Ovary (tissue), 7 donors: ENCODE measurements at regions not wholly inside any gene's neighbourhood (a gene's known extent, or its start where the extent isn't known, plus 50 kb on each side); places are given as distances from the start of the nearest gene placed in this dataset.

Source experiments
- DNase-seq, 5 donors: peaks; one replicate each; pipeline ENCODE4 v3.0.0-alpha.2; 2019 to 2020
- H3K27ac ChIP-seq, 2 donors: fragments of 200-600 bp; one replicate each; pipeline versions ENCODE4 v1.5.1 to v1.8.0; 2019 to 2022
- H3K27me3 ChIP-seq: fragments of 200-600 bp; one replicate; pipeline ENCODE4 v1.8.0; 2022
- H3K36me3 ChIP-seq: fragments of 200-600 bp; sonication (generic); one replicate; pipeline ENCODE4 v1.5.1; 2019
- H3K4me1 ChIP-seq: one replicate; pipeline ENCODE4 v1.8.1; 2013; ENCODE audit warnings: mild to moderate bottlenecking, moderate library complexity; ENCODE audit not compliant: insufficient read depth
- H3K4me3 ChIP-seq: fragments of 200-600 bp; sonication (generic); one replicate; pipeline ENCODE4 v1.5.1; 2017
- H3K9me3 ChIP-seq, 2 donors: fragments of 200-600 bp in 1 of 2; sonication (generic) in 1 of 2; one replicate each; pipeline versions ENCODE4 v1.5.1 to v1.8.1; 2013 to 2019; ENCODE audit warnings: mild to moderate bottlenecking in 1 of 2, moderate library complexity in 1 of 2
- CTCF ChIP-seq, 3 donors: fragments of 450-650 bp in 2 of 3; fragments of 200-600 bp in 1 of 3; IDR thresholded peaks; one replicate each; pipeline versions ENCODE4 v1.5.1 to v1.8.0; 2016 to 2022; ENCODE audit warnings: antibody characterized with exemption in 3 of 3, mild to moderate bottlenecking in 1 of 3
- EP300 ChIP-seq: sonication (generic); formaldehyde crosslinking; IDR thresholded peaks from one replicate; pipeline ENCODE4 v1.6.1; 2017; ENCODE audit warnings: antibody characterized with exemption
- POLR2A ChIP-seq: fragments of 450-650 bp; IDR thresholded peaks from one replicate; pipeline ENCODE4 v1.6.1; 2017; ENCODE audit warnings: antibody characterized with exemption, mild to moderate bottlenecking, moderate library complexity
- WGBS, 3 donors: extraction: QIAGEN DNeasy Blood & Tissue Kit in 1 of 3; methylation state at CpG; one replicate each; pipeline versions ENCODE4 v1.1.5 to v1.1.7; 2013 to 2017; 5-methylcytosine and 5-hydroxymethylcytosine counted together
- intact Hi-C, 4 donors: fragments of 100-400 bp; cut with DNase I; formaldehyde crosslinking; loops; one replicate each; pipeline versions ENCODE4 v1.11.0 to v1.15.1; 2022 to 2023
- donor health status: DM: no; HTN: no; CAD: no; lungs with moderate emphysema.
- donor health status: DM: no; HTN: no; CAD: no.
- donor health status: Bipolar disorder and iron deficiency.
- donor health status: DM: no; HTN: no; CAD: no.
- donor health status: DM: yes; HTN: yes; CAD: no.

GRCh38 chr6:120785459-120786086 is 548.7 kb downstream of the TBC1D32 start:
- no peak for TF ChIP-seq CTCF (IDR thresholded peaks at IDR 0.05)
- TF ChIP-seq EP300, result no peak
- no peak for TF ChIP-seq POLR2A
- H3K36me3 ChIP-seq, result no peaks in the 10 kb centered on the region
- H3K4me3 ChIP-seq, result no peak overlapping the region
- H3K9me3 ChIP-seq, result no peaks in the 10 kb centered on the region
- DNase-seq, result peak in 1 of 5 donors; percentile 4
- intact Hi-C loops, result no loop called here
- H3K27me3 ChIP-seq, result no peaks in the 10 kb centered on the region
- no peaks in the 10 kb centered on the region for H3K4me1 ChIP-seq
- WGBS, 3 donors, result 77 to 89% (median 80%) methylated on average over 7 of the region's 7 CpGs
- no peak overlapping the region for H3K27ac ChIP-seq

- H3K4me3 ChIP-seq, result no peak overlapping the region
- no peak for TF ChIP-seq CTCF (IDR thresholded peaks at IDR 0.05)
- TF ChIP-seq EP300, result no peak
- no peak for TF ChIP-seq POLR2A
- intact Hi-C loops, result no loop called here
- no peaks in the 10 kb centered on the region for H3K27me3 ChIP-seq
- no peaks in the 10 kb centered on the region for H3K36me3 ChIP-seq
- H3K27ac ChIP-seq, result no peak overlapping the region
- DNase-seq, result no peak
- no peaks in the 10 kb centered on the region for H3K9me3 ChIP-seq
- WGBS, 3 donors, result 75 to 86% (median 84%) methylated on average over 4 of the region's 4 CpGs
- H3K4me1 ChIP-seq, result no peaks in the 10 kb centered on the region
Observed at GRCh38 chr6:120779441-120779840, 554.8 kb downstream of the TBC1D32 start.

- no peaks in the 10 kb centered on the region for H3K9me3 ChIP-seq
- H3K4me3 ChIP-seq, result no peak overlapping the region
- no peak overlapping the region for H3K27ac ChIP-seq
- 53 to 63% (median 58%) methylated on average over 3 of the region's 3 CpGs for WGBS, 3 donors
- H3K36me3 ChIP-seq, result no peaks in the 10 kb centered on the region
- H3K27me3 ChIP-seq, result no peaks in the 10 kb centered on the region
- H3K4me1 ChIP-seq, result no peaks in the 10 kb centered on the region
- DNase-seq, result no peak
- intact Hi-C loops, result no loop called here
- no peak for TF ChIP-seq POLR2A
- TF ChIP-seq CTCF (IDR thresholded peaks at IDR 0.05), result no peak
- TF ChIP-seq EP300, result no peak
Observed at GRCh38 chr6:120775698-120776097, 558.6 kb downstream of the TBC1D32 start.

- no peak overlapping the region for H3K4me3 ChIP-seq
- intact Hi-C loops, result no loop called here
- H3K36me3 ChIP-seq, result no peaks in the 10 kb centered on the region
- no peaks in the 10 kb centered on the region for H3K4me1 ChIP-seq
- DNase-seq, result no peak
- TF ChIP-seq POLR2A, result no peak
- no peak for TF ChIP-seq CTCF (IDR thresholded peaks at IDR 0.05)
- H3K27me3 ChIP-seq, result no peaks in the 10 kb centered on the region
- H3K9me3 ChIP-seq, result no peaks in the 10 kb centered on the region
- no peak overlapping the region for H3K27ac ChIP-seq
- WGBS, 3 donors, result 56 to 77% (median 56%) methylated on average over 1 of the region's 1 CpG
Observed at GRCh38 chr6:120774275-120774674, 560.0 kb downstream of the TBC1D32 start.
